HCT116 (cell line): ENCODE measurements at regions not wholly inside any gene's neighbourhood (a gene's known extent, or its start where the extent isn't known, plus 50 kb on each side); places are given as distances from the start of the nearest gene placed in this dataset.

Experiments
- ATAC-seq: fragments of 200-7000 bp; cut with Tn5 transposase; 2 replicates; pipeline ENCODE4 v1.9.1; 2020; ENCODE audit warnings: mild to moderate bottlenecking, moderate library complexity
- BruUV-seq: library from RNA; stranded (reverse); fragments of 400-500 nt; replicated peaks from 2 replicates; lab custom pipeline; 2021; lab: Mats Ljungman, UMichigan
- CTCF ChIA-PET: fragments of 300-600 bp; sonication (Branson Sonifier 250); formaldehyde crosslinking; loops from one replicate; lab custom pipeline; 2021; ENCODE audit warnings: antibody characterized with exemption; lab: Charles Lee
- POLR2A ChIA-PET: fragments of 300-600, 350-600 bp; sonication (Branson Sonifier 250); formaldehyde crosslinking; loops from one replicate; lab custom pipeline; 2021; ENCODE audit warnings: antibody characterized with exemption; lab: Charles Lee
- RAD21 ChIA-PET, 2 experiments: fragments of 300-600 bp; sonication (Branson Sonifier 250); formaldehyde crosslinking; loops; one replicate each; lab custom pipeline; 2023; ENCODE audit warnings: low total read pairs in 2 of 2; ENCODE audit not compliant: uncharacterized antibody in 2 of 2, unreplicated experiment in 2 of 2, low non-redundant PET in 1 of 2; lab: Charles Lee
- DNase-seq: peaks from one replicate; pipeline ENCODE4 v3.0.0-alpha.2; 2010; ENCODE audit warnings: low read depth, low spot score
- H2AFZ ChIP-seq: fragments of 200-600 bp; shearing (Covaris generic), sonication (generic); 2 replicates; pipeline ENCODE4 v1.6.1; 2017; ENCODE audit warnings: low read depth, mixed run types, mixed read lengths, antibody characterized with exemption, low read length; ENCODE audit not compliant: poor library complexity, severe bottlenecking
- H3K27ac ChIP-seq: 2 replicates; pipeline ENCODE4 v1.5.1; 2012; ENCODE audit warnings: low read depth, low read length
- H3K27me3 ChIP-seq: fragments of 200-600 bp; sonication (generic); 2 replicates; pipeline ENCODE4 v1.6.1; 2016; ENCODE audit warnings: mixed run types, low read length, mixed read lengths; ENCODE audit not compliant: insufficient read depth
- H3K36me3 ChIP-seq, 2 experiments: fragments of 200-500 bp in 1 of 2; fragments of 200-600 bp in 1 of 2; sonication (Bioruptor generic) in 1 of 2; sonication (generic) in 1 of 2; 2 replicates each; pipeline versions ENCODE4 v1.5.1 to v1.6.1; 2014 to 2016; ENCODE audit warnings: low read length in 2 of 2, inconsistent platforms in 1 of 2, mixed read lengths in 1 of 2, mixed run types in 1 of 2; ENCODE audit not compliant: insufficient read depth in 2 of 2, control insufficient read depth in 1 of 2
- H3K4me1 ChIP-seq, 2 experiments: fragments of 200-600 bp in 1 of 2; sonication (generic) in 1 of 2; 2 replicates each; pipeline versions ENCODE4 v1.5.1 to v1.6.1; 2012 to 2017; ENCODE audit warnings: low read length in 2 of 2, inconsistent platforms in 1 of 2, mild to moderate bottlenecking in 1 of 2, mixed read lengths in 1 of 2, mixed run types in 1 of 2, moderate library complexity in 1 of 2; ENCODE audit not compliant: insufficient read depth in 2 of 2, control insufficient read depth in 1 of 2
- H3K4me2 ChIP-seq: fragments of 200-600 bp; sonication (generic); 2 replicates; pipeline ENCODE4 v1.6.1; 2017; ENCODE audit warnings: mixed run types, low read length, mixed read lengths
- H3K4me3 ChIP-seq, 2 experiments: fragments of 200-600 bp in 1 of 2; sonication (generic) in 1 of 2; replicated peaks in 1 of 2; 2 replicates each; pipeline ENCODE4 v1.5.1; 2011 to 2016; ENCODE audit warnings: low read length in 2 of 2, control low read depth in 1 of 2, low read depth in 1 of 2, mild to moderate bottlenecking in 1 of 2, mixed read lengths in 1 of 2, mixed run types in 1 of 2
- H3K79me2 ChIP-seq: fragments of 200-600 bp; sonication (generic); 2 replicates; pipeline ENCODE4 v1.6.1; 2017; ENCODE audit warnings: mild to moderate bottlenecking, mixed run types, low read length, moderate library complexity, mixed read lengths; ENCODE audit not compliant: insufficient read depth
- H3K9ac ChIP-seq: fragments of 200-600 bp; sonication (generic); 2 replicates; pipeline ENCODE4 v1.6.1; 2016; ENCODE audit warnings: low read length, mixed read lengths
- H3K9me2 ChIP-seq: fragments of 200-600 bp; sonication (generic), shearing (Covaris generic); 2 replicates; pipeline ENCODE4 v1.6.1; 2017; ENCODE audit warnings: mixed run types, mild to moderate bottlenecking, moderate library complexity; ENCODE audit not compliant: insufficient read depth
- H3K9me3 ChIP-seq, 2 experiments: fragments of 200-500 bp in 1 of 2; fragments of 200-600 bp in 1 of 2; sonication (Bioruptor generic) in 1 of 2; sonication (generic) in 1 of 2; 2 replicates each; pipeline ENCODE4 v1.6.1; 2014 to 2017; ENCODE audit warnings: low read length in 2 of 2, mixed read lengths in 2 of 2, inconsistent platforms in 1 of 2, low read depth in 1 of 2, mild to moderate bottlenecking in 1 of 2, mixed run types in 1 of 2, moderate library complexity in 1 of 2; ENCODE audit not compliant: control insufficient read depth in 1 of 2, insufficient read depth in 1 of 2
- H4K20me1 ChIP-seq: fragments of 200-600 bp; sonication (generic), shearing (Covaris generic); 2 replicates; pipeline ENCODE4 v1.6.1; 2017; ENCODE audit warnings: mixed run types, mild to moderate bottlenecking, moderate library complexity; ENCODE audit not compliant: insufficient read depth
- CEBPB ChIP-seq: IDR thresholded peaks from 2 replicates; pipeline ENCODE4 v1.6.1; 2012; ENCODE audit warnings: low read depth
- EGR1 ChIP-seq: IDR thresholded peaks from 2 replicates; pipeline ENCODE4 v1.6.1; 2012; ENCODE audit warnings: low read depth
- ELF1 ChIP-seq: IDR thresholded peaks from 2 replicates; pipeline ENCODE4 v1.6.1; 2012; ENCODE audit warnings: low read depth, borderline replicate concordance
- FOSL1 ChIP-seq: IDR thresholded peaks from 2 replicates; pipeline ENCODE4 v1.6.1; 2012; ENCODE audit warnings: low read depth
- POLR2A ChIP-seq: IDR thresholded peaks from 2 replicates; pipeline ENCODE4 v1.7.0; 2011; ENCODE audit warnings: borderline replicate concordance; ENCODE audit not compliant: insufficient read depth, insufficient read length; ENCODE audit errors: extremely low read depth
- REST ChIP-seq: IDR thresholded peaks from 2 replicates; pipeline ENCODE4 v1.6.1; 2012; ENCODE audit warnings: low read depth
- SRF ChIP-seq: IDR thresholded peaks from 2 replicates; pipeline ENCODE4 v1.6.1; 2012; ENCODE audit warnings: low read depth
- TCF7L2 ChIP-seq: IDR thresholded peaks from 2 replicates; pipeline ENCODE4 v1.7.0; 2011; ENCODE audit warnings: borderline replicate concordance, inconsistent platforms; ENCODE audit not compliant: insufficient read depth, insufficient read length; ENCODE audit errors: extremely low read depth
- ZBTB33 ChIP-seq: IDR thresholded peaks from 2 replicates; pipeline ENCODE4 v1.6.1; 2011; ENCODE audit warnings: mild to moderate bottlenecking, low read length, moderate library complexity; ENCODE audit not compliant: insufficient replicate concordance; ENCODE audit errors: extremely low read depth
- ZFX ChIP-seq: fragments of 450-650 bp; IDR thresholded peaks from 2 replicates; pipeline ENCODE4 v1.6.1; 2017
- ZNF274 ChIP-seq: fragments of 200-500 bp; sonication (Bioruptor generic); IDR thresholded peaks from 2 replicates; pipeline ENCODE4 v1.6.1; 2014; ENCODE audit warnings: mild to moderate bottlenecking, low read depth, low read length, inconsistent platforms
- intact Hi-C: fragments of 100-400 bp; cut with micrococcal nuclease; formaldehyde crosslinking; loops from 2 replicates; pipeline ENCODE4 v1.10.0; 2022

- Histone ChIP-seq H3K4me2 (no peak overlapping the region), H3K79me2 (no peaks in the 10 kb centered on the region), H3K4me3 (no peak overlapping the region), H3K9me3 (no peaks in the 10 kb centered on the region), H2AFZ (no peak overlapping the region), H3K27ac (no peak overlapping the region), H3K36me3 (no peaks in the 10 kb centered on the region), H3K27me3 (no peaks in the 10 kb centered on the region), H3K4me1 (no peaks in the 10 kb centered on the region), H3K9ac (no peak overlapping the region), H4K20me1 (no peaks in the 10 kb centered on the region), H3K9me2 (no peaks in the 10 kb centered on the region)
- TF ChIP-seq ZFX (no peak), CEBPB (no peak), POLR2A (no peak), TCF7L2 (no peak), SRF (no peak), EGR1 (no peak), ZBTB33 (no peak), ELF1 (no peak), REST (no peak), ZNF274 (no peak), FOSL1 (no peak)
- CTCF ChIA-PET: no interaction called here
- RAD21 ChIA-PET: no interaction called here
- no peak for ATAC-seq
- POLR2A ChIA-PET: no interaction called here
- BruUV-seq: no TSS peak
- intact Hi-C loops: no loop called here
- no peak for DNase-seq
Observed at GRCh38 chr12:89286501-89286900, 65.8 kb downstream of the DUSP6 start.
